ENCODE measurements at regions not wholly inside any gene's neighbourhood (a gene's known extent, or its start where the extent isn't known, plus 50 kb on each side); places are given as distances from the start of the nearest gene placed in this dataset.
A peak's percentile ranks its signal among the peaks of the same experiment; 100 is the strongest.

GRCh38 chr1:218728898-218729565, 383.9 kb downstream of the TGFB2 start:
- no peak for DNase-seq

DNA sequence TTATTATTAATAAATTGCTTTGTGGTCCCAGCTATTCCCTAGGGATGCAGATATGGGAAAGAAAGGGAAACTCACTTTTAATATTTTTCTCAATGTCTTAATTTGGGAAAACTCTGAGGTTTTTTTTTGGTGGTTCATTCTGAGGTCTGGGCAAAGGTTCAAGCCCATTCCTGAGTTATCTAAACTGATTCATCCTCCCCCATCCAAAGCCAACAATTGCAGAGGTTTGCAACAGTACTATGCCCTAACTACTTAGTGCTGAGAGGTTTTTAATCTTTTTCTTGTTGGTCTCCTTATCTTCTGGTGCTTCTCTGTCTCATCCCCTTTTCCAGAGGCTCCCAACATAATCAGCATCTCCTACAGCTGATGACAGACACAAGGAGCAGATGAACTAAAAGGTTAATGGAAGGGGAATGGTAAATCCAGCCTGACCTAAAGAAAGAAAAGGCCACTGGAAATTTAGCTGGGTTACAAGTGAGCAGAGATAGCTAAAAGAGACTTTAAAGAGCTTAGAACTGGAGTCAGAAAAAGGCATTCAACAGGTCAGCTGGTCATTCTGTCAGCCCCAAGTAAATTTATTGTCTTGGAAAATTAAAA, 390.4 kb downstream of the TGFB2 start:
- no peak for DNase-seq

DNA sequence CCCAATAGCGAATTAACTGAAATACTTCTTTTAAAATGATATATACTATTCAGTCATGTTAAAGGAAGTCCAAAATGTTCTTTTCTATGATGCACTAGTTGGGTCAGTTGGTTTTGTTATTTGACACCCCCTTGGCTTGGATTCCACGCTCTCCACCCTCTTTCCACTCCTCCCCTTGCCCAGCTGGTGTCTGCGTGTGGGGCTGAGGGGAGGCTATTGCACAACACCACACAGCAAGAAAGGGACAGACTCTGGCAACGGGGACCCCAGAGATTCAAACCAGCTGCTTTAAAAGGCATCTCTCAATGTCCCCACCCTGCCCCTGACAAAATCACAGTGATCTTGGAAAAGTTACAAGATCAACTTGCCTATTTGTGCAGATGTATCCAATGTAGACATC, 394.3 kb downstream of the TGFB2 start:
- DNase-seq = no peak

DNA sequence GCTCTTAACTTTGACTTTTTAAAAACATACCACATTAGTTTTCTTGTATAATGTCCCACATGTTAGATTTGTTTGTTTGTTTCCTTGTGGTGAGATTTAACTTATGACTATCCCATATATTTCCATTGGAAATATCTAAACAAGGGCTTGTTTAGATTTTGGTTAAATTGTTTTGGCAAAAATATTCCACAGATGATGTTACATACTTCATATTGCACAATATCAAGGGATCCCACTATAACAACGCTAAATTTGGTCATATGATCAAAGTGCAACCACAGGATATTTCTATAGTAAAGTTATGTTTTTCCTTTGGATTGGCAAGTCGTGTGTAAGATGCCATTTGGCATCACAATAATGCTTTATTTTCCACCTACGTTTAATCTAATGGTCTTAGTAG, 396.7 kb downstream of the TGFB2 start:
- no peak for DNase-seq

DNA sequence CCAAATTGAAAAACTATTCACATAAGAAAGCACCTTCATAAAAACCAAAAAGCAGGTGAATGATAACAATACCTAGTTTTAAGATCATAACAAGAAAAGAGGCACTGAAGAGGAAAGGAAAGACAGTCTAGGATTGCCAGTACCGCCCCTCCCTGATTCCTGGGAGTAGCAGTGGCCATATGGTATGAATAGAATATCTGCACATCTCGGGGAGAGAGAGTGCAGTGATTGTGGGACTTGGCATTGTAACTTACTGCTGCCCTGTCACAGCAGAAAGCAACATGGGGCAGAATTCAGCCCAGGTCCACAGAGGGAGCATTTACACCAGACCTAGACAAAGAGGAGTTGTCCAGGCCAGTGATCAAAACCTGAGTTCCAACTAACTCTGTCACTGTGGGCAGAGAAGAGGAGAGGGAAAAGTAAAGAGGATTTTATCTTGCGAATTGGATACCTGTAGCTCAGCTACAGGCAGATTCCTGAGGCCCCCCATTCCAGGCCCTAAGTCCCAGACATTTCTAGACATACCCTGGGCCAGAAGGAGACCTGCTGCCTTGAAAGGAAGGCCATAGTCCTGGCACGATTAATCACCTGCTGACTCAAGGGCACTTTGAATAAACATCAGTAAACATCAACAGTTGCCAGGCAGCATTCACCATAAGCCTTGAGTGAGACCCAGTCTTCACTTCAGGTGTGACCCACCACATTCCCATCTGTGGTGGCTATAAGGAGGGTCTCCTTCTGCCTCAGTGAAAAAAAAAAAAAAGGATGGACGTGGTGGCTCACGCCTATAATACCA, 397.5 kb downstream of the TGFB2 start:
- DNase-seq = no peak

- no peak for DNase-seq
These were observed 398.8 kb downstream of the TGFB2 start for GRCh38 chr1:218743861-218744505.

- DNase-seq = no peak
These were observed 402.9 kb downstream of the TGFB2 start for GRCh38 chr1:218748071-218748470.

- no peak for DNase-seq
These were observed 405.3 kb downstream of the TGFB2 start for GRCh38 chr1:218750216-218750970.

DNA sequence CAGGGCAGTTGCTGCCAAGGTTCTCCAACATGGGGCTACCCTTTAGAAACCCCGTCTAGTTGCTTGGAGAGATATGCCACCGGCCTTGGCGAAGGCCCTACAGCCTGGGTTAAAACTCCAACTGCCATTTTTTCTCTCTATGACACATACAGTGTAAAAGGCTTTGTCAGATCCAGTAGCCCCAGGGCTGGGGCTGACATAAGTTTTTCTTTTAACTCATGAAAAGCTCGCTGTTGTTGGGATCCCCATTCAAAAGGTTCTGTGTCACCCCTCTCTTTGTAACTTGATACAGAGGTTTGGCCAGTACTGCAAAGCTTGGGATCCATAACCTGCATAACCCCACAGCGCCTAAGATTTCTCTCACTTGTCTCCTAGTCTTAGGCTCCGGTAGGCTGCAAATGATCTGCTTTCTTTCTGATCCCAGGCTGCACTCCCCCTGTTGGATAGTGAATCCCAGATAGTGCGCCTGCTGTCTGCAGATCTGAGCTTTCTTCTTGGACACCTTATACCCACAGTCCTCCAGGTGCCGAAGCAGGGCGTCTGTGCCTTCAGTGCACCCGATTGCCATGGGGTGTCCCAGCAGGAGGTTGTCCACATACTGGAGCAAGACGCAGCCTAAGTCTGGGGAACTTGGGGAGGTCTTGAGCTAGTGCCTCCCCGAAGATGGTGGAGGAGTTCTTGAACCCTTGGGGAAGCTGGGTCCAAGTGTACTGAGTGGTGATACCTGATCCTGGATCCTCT, 406.2 kb downstream of the TGFB2 start:
- no peak for DNase-seq

- DNase-seq = no peak
These were observed 407.0 kb downstream of the TGFB2 start for GRCh38 chr1:218752126-218752525.

DNA sequence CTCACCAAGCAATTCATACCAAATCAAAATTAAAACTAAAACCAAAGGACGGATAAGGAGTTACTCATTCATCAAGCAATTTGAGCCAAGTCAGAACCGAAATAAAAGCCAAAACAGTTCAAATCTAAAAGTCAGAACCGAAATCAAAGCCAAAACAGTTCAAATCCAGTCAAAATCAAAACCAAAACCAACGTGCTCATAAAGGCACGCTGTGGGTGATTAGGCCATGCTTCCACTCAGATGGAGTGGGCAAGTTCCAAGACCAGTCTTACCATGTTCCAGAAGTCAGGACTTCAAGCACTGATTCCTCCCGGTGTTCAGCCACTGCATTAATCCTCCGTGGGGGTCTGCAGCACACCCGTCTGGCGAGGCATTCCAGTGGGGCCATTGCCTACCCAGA, 409.3 kb downstream of the TGFB2 start:
- DNase-seq = no peak

- no peak for DNase-seq
These were observed 410.0 kb downstream of the TGFB2 start for GRCh38 chr1:218755128-218755527.

DNA sequence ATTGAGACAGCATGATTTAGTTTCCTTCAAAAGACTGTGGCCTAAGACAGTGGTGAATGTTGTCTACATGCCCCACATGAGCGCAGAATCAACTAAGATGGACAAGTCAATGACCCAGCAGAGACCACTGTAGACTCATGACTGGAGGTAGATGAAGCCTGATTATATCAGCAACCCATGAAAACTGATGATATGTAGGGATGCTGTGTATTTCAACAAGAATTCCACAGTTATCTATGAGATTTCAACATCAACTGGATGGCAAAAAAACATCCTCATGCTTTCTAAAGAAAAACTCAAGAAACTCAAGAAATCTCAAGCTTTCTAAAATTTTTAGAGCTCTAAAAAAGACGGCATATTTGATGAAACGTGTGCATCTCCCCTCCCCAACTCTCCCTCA, 413.9 kb upstream of the LYPLAL1 start:
- DNase-seq = no peak

GRCh38 chr1:218760601-218761570, 412.8 kb upstream of the LYPLAL1 start:
- DNase-seq = no peak

GRCh38 chr1:218763538-218763937, 410.1 kb upstream of the LYPLAL1 start:
- DNase-seq = no peak

- DNase-seq = no peak
These were observed 407.9 kb upstream of the LYPLAL1 start for GRCh38 chr1:218765753-218766152.

- DNase-seq = no peak
These were observed 401.7 kb upstream of the LYPLAL1 start for GRCh38 chr1:218771931-218772330.

GRCh38 chr1:218772575-218772974, 401.1 kb upstream of the LYPLAL1 start:
- DNase-seq = no peak

GRCh38 chr1:218775501-218776021, 398.1 kb upstream of the LYPLAL1 start:
- DNase-seq = no peak

- DNase-seq = peak; percentile 42 to 61
These were observed 395.2 kb upstream of the LYPLAL1 start for GRCh38 chr1:218778257-218779126.

Measured in NCI-H526 (cell line).